ENCODE measurements at regions not wholly inside any gene's neighbourhood (a gene's known extent, or its start where the extent isn't known, plus 50 kb on each side); places are given as distances from the start of the nearest gene placed in this dataset.

GRCh38 chr5:124630767-124631704, 115.4 kb downstream of the ZNF608 start:
- no peak for DNase-seq
- H3K27me3 ChIP-seq: no peaks in the 10 kb centered on the region
- intact Hi-C loops (cut with DNase I): no loop called here
- no peaks in the 10 kb centered on the region for H3K9me3 ChIP-seq
- TF ChIP-seq CTCF (IDR thresholded peaks at IDR 0.05): no peak
- H3K4me3 ChIP-seq: no peak overlapping the region
- no peak overlapping the region for H3K9ac ChIP-seq (ENCODE audit: low read depth in 2 of 2, low read length in 2 of 2)
- no peaks in the 10 kb centered on the region for H3K36me3 ChIP-seq
- no peak overlapping the region for H3K27ac ChIP-seq
- no peaks in the 10 kb centered on the region for H3K4me1 ChIP-seq

- TF ChIP-seq CTCF (IDR thresholded peaks at IDR 0.05): no peak
- Histone ChIP-seq H3K9me3 (no peaks in the 10 kb centered on the region), H3K36me3 (no peaks in the 10 kb centered on the region), H3K4me3 (no peak overlapping the region), H3K9ac (ENCODE audit: low read depth in 2 of 2, low read length in 2 of 2) (no peak overlapping the region), H3K27ac (no peak overlapping the region), H3K4me1 (no peaks in the 10 kb centered on the region), H3K27me3 (no peaks in the 10 kb centered on the region)
- intact Hi-C loops (cut with DNase I): no loop called here
- no peak for DNase-seq
These were observed 117.5 kb downstream of the ZNF608 start for GRCh38 chr5:124628721-124629596.

- Histone ChIP-seq H3K9me3 (no peaks in the 10 kb centered on the region), H3K36me3 (no peaks in the 10 kb centered on the region), H3K27me3 (no peaks in the 10 kb centered on the region), H3K9ac (ENCODE audit: low read depth in 2 of 2, low read length in 2 of 2) (no peak overlapping the region), H3K4me3 (no peak overlapping the region), H3K27ac (no peak overlapping the region), H3K4me1 (no peaks in the 10 kb centered on the region)
- intact Hi-C loops (cut with DNase I): no loop called here
- DNase-seq: no peak
- no peak for TF ChIP-seq CTCF (IDR thresholded peaks at IDR 0.05)
These were observed 118.4 kb downstream of the ZNF608 start for GRCh38 chr5:124627815-124628595.

- Histone ChIP-seq H3K27me3 (no peaks in the 10 kb centered on the region), H3K27ac (no peak overlapping the region), H3K4me3 (no peak overlapping the region), H3K9me3 (no peaks in the 10 kb centered on the region), H3K4me1 (no peaks in the 10 kb centered on the region), H3K36me3 (no peaks in the 10 kb centered on the region), H3K9ac (ENCODE audit: low read depth in 2 of 2, low read length in 2 of 2) (no peak overlapping the region)
- no peak for DNase-seq
- no peak for TF ChIP-seq CTCF (IDR thresholded peaks at IDR 0.05)
- intact Hi-C loops (cut with DNase I): no loop called here
These were observed 120.4 kb downstream of the ZNF608 start for GRCh38 chr5:124626053-124626452.

- no peaks in the 10 kb centered on the region for H3K36me3 ChIP-seq
- no peak overlapping the region for H3K27ac ChIP-seq
- H3K9ac ChIP-seq (ENCODE audit: low read depth in 2 of 2, low read length in 2 of 2): no peak overlapping the region
- no peaks in the 10 kb centered on the region for H3K9me3 ChIP-seq
- no peaks in the 10 kb centered on the region for H3K4me1 ChIP-seq
- intact Hi-C loops (cut with DNase I): no loop called here
- no peaks in the 10 kb centered on the region for H3K27me3 ChIP-seq
- DNase-seq: no peak
- TF ChIP-seq CTCF (IDR thresholded peaks at IDR 0.05): no peak
- H3K4me3 ChIP-seq: no peak overlapping the region
These were observed 123.2 kb downstream of the ZNF608 start for GRCh38 chr5:124623265-124623664.

Data from colonic mucosa (tissue), 4 donors.